Peyer's patch (tissue), 4 donors: ENCODE measurements at regions not wholly inside any gene's neighbourhood (a gene's known extent, or its start where the extent isn't known, plus 50 kb on each side); places are given as distances from the start of the nearest gene placed in this dataset.
"Not testable (repeated sequence)": the region's sequence is repeated elsewhere in the genome, so short reads cannot be mapped to it uniquely, and the experiment has no call there.

Source experiments
- DNase-seq, 3 donors: peaks; one replicate each; pipeline ENCODE4 v3.0.0-alpha.2; 2017 to 2019
- H3K27ac ChIP-seq, 4 donors: fragments of 200-600 bp; sonication (generic); one replicate each; pipeline ENCODE4 v1.5.1; 2016 to 2019
- H3K27me3 ChIP-seq, 2 donors: fragments of 200-600 bp; sonication (generic); one replicate each; pipeline ENCODE4 v1.5.1; 2019
- H3K36me3 ChIP-seq, 3 donors: fragments of 200-600 bp; sonication (generic); one replicate each; pipeline ENCODE4 v1.5.1; 2016 to 2019
- H3K4me1 ChIP-seq, 4 donors: fragments of 200-600 bp; sonication (generic); one replicate each; pipeline ENCODE4 v1.5.1; 2016 to 2019
- H3K4me3 ChIP-seq, 4 donors: fragments of 200-600 bp; sonication (generic); 1 replicate in 3 of 4; 2 replicates in 1 of 4; pipeline ENCODE4 v1.5.1; 2016 to 2019; ENCODE audit warnings: mild to moderate bottlenecking in 1 of 4
- H3K9me3 ChIP-seq, 4 donors: fragments of 200-600 bp; sonication (generic); one replicate each; pipeline ENCODE4 v1.5.1; 2016 to 2019; ENCODE audit warnings: mild to moderate bottlenecking in 1 of 4
- POLR2A ChIP-seq, 2 donors: fragments of 450-650 bp; IDR thresholded peaks; one replicate each; pipeline ENCODE4 v1.5.1; 2017; ENCODE audit warnings: antibody characterized with exemption in 2 of 2, mild to moderate bottlenecking in 2 of 2, moderate library complexity in 2 of 2
- TF ChIP-seq, protein P1 (sequence below), 6 experiments: fragments of 450-650 bp in 4 of 6; fragments of 200-600 bp in 2 of 6; sonication (generic) in 1 of 6; IDR thresholded peaks; one replicate each; pipeline ENCODE4 v1.5.1; 2017 to 2019; ENCODE audit warnings: antibody characterized with exemption in 6 of 6, mild to moderate bottlenecking in 3 of 6, moderate library complexity in 1 of 6

DNA sequence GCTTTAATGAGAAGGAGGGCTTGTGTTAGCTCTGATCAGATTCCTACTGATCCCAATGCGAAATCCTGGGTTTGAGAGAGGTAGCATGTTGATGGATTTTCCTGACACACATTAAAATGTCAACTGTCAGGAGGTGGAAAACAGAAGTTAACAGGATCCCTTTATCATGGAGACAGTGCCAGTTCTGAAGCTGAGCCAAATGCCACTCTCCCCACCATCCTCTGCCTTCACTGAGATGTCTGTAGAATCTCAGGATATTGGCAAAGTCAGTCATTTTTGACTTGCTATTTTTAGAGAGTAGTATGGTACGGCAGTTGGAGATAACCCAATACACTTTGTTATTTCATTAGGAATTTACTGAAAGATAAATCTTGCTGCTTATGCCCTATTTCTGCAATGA, 1816.2 kb upstream of the FLRT2 start:
- no peak for TF ChIP-seq POLR2A (IDR thresholded peaks at IDR 0.05)
- TF ChIP-seq, protein P1, sequence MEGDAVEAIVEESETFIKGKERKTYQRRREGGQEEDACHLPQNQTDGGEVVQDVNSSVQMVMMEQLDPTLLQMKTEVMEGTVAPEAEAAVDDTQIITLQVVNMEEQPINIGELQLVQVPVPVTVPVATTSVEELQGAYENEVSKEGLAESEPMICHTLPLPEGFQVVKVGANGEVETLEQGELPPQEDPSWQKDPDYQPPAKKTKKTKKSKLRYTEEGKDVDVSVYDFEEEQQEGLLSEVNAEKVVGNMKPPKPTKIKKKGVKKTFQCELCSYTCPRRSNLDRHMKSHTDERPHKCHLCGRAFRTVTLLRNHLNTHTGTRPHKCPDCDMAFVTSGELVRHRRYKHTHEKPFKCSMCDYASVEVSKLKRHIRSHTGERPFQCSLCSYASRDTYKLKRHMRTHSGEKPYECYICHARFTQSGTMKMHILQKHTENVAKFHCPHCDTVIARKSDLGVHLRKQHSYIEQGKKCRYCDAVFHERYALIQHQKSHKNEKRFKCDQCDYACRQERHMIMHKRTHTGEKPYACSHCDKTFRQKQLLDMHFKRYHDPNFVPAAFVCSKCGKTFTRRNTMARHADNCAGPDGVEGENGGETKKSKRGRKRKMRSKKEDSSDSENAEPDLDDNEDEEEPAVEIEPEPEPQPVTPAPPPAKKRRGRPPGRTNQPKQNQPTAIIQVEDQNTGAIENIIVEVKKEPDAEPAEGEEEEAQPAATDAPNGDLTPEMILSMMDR (IDR thresholded peaks at IDR 0.05) = no peak
- Histone ChIP-seq H3K27me3 (no peaks in the 10 kb centered on the region), H3K4me3 (no peak overlapping the region), H3K36me3 (no peaks in the 10 kb centered on the region), H3K27ac (no peak overlapping the region), H3K9me3 (peaks cover 0 to 4% (median 0%) of the 10 kb centered on the region in 4 donors), H3K4me1 (no peaks in the 10 kb centered on the region)
- DNase-seq = no peak

- H3K36me3 ChIP-seq = no peaks in the 10 kb centered on the region
- no peak for TF ChIP-seq POLR2A (IDR thresholded peaks at IDR 0.05)
- TF ChIP-seq, protein P1 (IDR thresholded peaks at IDR 0.05) = no peak
- H3K4me1 ChIP-seq = no peaks in the 10 kb centered on the region
- no peak for DNase-seq
- no peak overlapping the region for H3K4me3 ChIP-seq
- H3K9me3 ChIP-seq = peaks cover 0 to 4% (median 0%) of the 10 kb centered on the region in 4 donors
- no peaks in the 10 kb centered on the region for H3K27me3 ChIP-seq
- H3K27ac ChIP-seq = no peak overlapping the region
These were observed 1815.8 kb upstream of the FLRT2 start for GRCh38 chr14:83714151-83714550.

DNA sequence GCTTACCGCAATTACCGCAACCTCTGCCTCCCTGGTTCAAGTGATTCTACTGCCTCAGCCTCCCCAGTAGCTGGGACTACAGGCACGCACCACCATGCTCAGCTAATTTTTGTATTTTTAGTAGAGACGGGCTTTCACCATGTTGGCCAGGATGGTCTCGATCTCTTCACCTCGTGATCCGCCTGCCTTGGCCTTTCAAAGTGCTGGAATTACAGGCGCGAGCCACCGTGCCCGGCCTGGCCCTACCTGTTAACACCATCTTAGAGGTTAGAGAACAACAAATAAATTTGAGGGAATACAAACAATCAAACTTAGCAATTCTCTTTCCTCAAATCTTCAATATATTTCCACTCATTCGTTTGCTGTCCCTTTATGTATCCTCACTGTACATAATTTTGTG, 1810.5 kb upstream of the FLRT2 start:
- H3K4me3 ChIP-seq, H3K27me3 ChIP-seq, H3K9me3 ChIP-seq, H3K36me3 ChIP-seq, H3K4me1 ChIP-seq, DNase-seq, H3K27ac ChIP-seq: not testable (repeated sequence)

- H3K27ac ChIP-seq = no peak overlapping the region
- no peaks in the 10 kb centered on the region for H3K36me3 ChIP-seq
- TF ChIP-seq POLR2A (IDR thresholded peaks at IDR 0.05) = no peak
- DNase-seq = no peak
- no peaks in the 10 kb centered on the region for H3K4me1 ChIP-seq
- H3K4me3 ChIP-seq = no peak overlapping the region
- H3K9me3 ChIP-seq = peaks cover 0 to 3% (median 0%) of the 10 kb centered on the region in 4 donors
- no peaks in the 10 kb centered on the region for H3K27me3 ChIP-seq
These were observed 1796.3 kb upstream of the FLRT2 start for GRCh38 chr14:83733670-83734069.

DNA sequence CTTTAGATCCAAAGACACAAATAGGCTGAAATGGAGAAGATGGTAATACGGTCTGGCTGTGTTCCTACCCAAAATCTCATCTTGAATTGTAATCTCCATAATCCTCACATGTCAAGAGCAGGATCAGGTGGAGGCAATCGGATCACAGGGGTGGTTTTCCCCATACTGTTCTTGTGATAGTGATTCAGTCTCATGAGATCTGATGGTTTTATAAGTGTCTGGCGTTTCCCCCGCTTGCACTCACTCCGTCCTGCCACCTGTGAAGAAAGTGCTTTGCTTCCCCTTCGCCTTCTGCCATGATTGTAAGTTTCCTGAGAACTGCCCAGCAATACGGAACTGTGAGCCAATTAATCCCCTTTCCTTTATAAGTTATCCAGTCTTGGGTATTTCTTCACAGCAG, 1795.5 kb upstream of the FLRT2 start:
- H3K4me1 ChIP-seq = no peaks in the 10 kb centered on the region
- H3K4me3 ChIP-seq = no peak overlapping the region
- DNase-seq = no peak
- H3K9me3 ChIP-seq = no peaks in the 10 kb centered on the region
- TF ChIP-seq, protein P1 (IDR thresholded peaks at IDR 0.05) = no peak
- TF ChIP-seq POLR2A (IDR thresholded peaks at IDR 0.05) = no peak
- no peaks in the 10 kb centered on the region for H3K36me3 ChIP-seq
- H3K27ac ChIP-seq = no peak overlapping the region
- no peaks in the 10 kb centered on the region for H3K27me3 ChIP-seq

- TF ChIP-seq, protein P1 (IDR thresholded peaks at IDR 0.05) = no peak
- no peak for TF ChIP-seq POLR2A (IDR thresholded peaks at IDR 0.05)
- no peaks in the 10 kb centered on the region for H3K36me3 ChIP-seq
- H3K4me1 ChIP-seq = no peaks in the 10 kb centered on the region
- no peak overlapping the region for H3K4me3 ChIP-seq
- H3K27me3 ChIP-seq = no peaks in the 10 kb centered on the region
- H3K9me3 ChIP-seq = no peaks in the 10 kb centered on the region
- no peak for DNase-seq
- no peak overlapping the region for H3K27ac ChIP-seq
These were observed 1788.7 kb upstream of the FLRT2 start for GRCh38 chr14:83741269-83741668.

- Histone ChIP-seq H3K4me3 (no peak overlapping the region), H3K4me1 (no peaks in the 10 kb centered on the region), H3K27ac (no peak overlapping the region), H3K36me3 (no peaks in the 10 kb centered on the region), H3K9me3 (no peaks in the 10 kb centered on the region), H3K27me3 (no peaks in the 10 kb centered on the region)
- DNase-seq = no peak
- no peak for TF ChIP-seq POLR2A (IDR thresholded peaks at IDR 0.05)
- TF ChIP-seq, protein P1 (IDR thresholded peaks at IDR 0.05) = no peak
These were observed 1785.7 kb upstream of the FLRT2 start for GRCh38 chr14:83744224-83744623.
